ENCODE measurements at regions not wholly inside any gene's neighbourhood (a gene's known extent, or its start where the extent isn't known, plus 50 kb on each side); places are given as distances from the start of the nearest gene placed in this dataset.

DNA sequence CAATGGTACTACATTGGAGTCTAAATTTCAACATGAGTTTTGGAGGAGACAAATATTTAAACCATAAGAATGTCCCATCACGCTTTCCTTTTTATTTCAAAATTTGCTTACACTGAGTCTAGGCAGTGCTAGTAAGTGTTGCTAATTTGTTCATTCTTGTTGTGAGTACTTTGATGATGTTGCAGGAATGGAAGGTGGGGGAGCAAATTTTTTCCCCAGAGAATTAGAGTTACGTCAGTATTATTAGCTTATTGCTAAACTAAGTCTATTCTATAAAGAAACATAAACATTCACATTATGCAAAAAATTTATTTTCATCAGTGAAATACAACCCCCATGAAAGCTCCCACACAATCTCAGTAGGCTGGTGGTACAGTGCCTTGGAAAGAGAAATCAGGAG lies 88.0 kb downstream of the BLID start:
- Mint-ChIP-seq H3K27ac (no peak overlapping the region), H3K4me1 (no peaks in the 10 kb centered on the region), H3K9me3 (no peaks in the 10 kb centered on the region), H3K27me3 (peaks cover 2% of the 10 kb centered on the region), H3K4me3 (no peak overlapping the region), H3K36me3 (ENCODE audit: low read depth) (no peaks in the 10 kb centered on the region)
- intact Hi-C loops (cut with micrococcal nuclease) = no loop called here
- ChIA-PET POLR2A (no interaction called here), CTCF (no interaction called here)
- TF ChIP-seq, protein P1, sequence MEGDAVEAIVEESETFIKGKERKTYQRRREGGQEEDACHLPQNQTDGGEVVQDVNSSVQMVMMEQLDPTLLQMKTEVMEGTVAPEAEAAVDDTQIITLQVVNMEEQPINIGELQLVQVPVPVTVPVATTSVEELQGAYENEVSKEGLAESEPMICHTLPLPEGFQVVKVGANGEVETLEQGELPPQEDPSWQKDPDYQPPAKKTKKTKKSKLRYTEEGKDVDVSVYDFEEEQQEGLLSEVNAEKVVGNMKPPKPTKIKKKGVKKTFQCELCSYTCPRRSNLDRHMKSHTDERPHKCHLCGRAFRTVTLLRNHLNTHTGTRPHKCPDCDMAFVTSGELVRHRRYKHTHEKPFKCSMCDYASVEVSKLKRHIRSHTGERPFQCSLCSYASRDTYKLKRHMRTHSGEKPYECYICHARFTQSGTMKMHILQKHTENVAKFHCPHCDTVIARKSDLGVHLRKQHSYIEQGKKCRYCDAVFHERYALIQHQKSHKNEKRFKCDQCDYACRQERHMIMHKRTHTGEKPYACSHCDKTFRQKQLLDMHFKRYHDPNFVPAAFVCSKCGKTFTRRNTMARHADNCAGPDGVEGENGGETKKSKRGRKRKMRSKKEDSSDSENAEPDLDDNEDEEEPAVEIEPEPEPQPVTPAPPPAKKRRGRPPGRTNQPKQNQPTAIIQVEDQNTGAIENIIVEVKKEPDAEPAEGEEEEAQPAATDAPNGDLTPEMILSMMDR (IDR thresholded peaks at IDR 0.05) = no peak
- no peak for ATAC-seq (ENCODE audit: low read depth)
- no peak for DNase-seq

DNA sequence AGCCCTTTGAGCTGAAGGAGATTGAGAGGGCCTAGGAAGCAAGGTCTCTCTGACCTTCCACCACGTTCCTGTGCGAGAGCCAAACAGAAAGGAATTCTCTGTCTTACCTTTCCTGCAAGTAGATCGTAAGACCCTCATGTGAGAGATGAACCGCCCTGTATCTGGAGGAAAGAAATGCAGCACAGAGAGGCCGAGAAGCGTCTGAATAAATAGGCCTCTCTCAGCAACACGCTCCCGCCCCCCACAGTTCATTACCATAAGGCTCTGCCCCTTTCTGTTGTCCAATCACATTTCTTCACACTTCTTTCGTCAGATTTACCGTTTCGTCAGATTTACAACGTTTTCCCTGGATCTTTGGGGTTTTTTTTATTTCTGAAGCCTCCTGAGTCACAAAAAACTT lies 90.3 kb downstream of the BLID start:
- ATAC-seq (ENCODE audit: low read depth) (no peak), DNase-seq (no peak)
- Mint-ChIP-seq H3K4me1 (no peaks in the 10 kb centered on the region), H3K9me3 (no peaks in the 10 kb centered on the region), H3K36me3 (ENCODE audit: low read depth) (no peaks in the 10 kb centered on the region), H3K4me3 (no peak overlapping the region), H3K27me3 (peaks cover 2% of the 10 kb centered on the region), H3K27ac (no peak overlapping the region)
- intact Hi-C loops (cut with micrococcal nuclease) = no loop called here
- ChIA-PET CTCF (no interaction called here), POLR2A (no interaction called here)
- TF ChIP-seq, protein P1 (IDR thresholded peaks at IDR 0.05) = no peak

DNA sequence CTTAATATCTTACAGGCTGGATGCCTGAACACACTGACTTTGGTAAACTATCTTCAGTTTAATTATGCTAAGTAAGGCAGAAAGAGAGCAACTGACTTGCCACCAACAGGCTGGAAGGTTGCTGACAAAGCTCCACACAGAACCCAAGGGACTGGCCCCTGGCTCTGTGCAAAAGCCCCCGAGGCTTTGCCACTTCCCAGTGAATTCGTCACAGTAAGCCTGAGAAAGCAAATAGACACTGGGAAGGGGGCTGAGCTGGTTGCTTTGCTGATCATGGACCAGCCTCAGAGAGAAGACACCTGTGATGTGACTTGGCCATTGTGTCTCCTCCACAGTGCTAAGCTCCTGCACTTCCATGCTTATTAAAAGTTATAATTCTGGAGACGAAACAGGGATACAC lies 91.7 kb downstream of the BLID start:
- ATAC-seq (ENCODE audit: low read depth) = no peak
- no peak overlapping the region for H3K27ac Mint-ChIP-seq
- H3K36me3 Mint-ChIP-seq (ENCODE audit: low read depth) = no peaks in the 10 kb centered on the region
- no peak overlapping the region for H3K4me3 Mint-ChIP-seq
- ChIA-PET POLR2A (no interaction called here), CTCF (no interaction called here)
- DNase-seq = no peak
- TF ChIP-seq, protein P1 (IDR thresholded peaks at IDR 0.05) = no peak
- intact Hi-C loops (cut with micrococcal nuclease) = no loop called here
- H3K27me3 Mint-ChIP-seq = peaks cover 1% of the 10 kb centered on the region
- H3K4me1 Mint-ChIP-seq = no peaks in the 10 kb centered on the region
- H3K9me3 Mint-ChIP-seq = no peaks in the 10 kb centered on the region

DNA sequence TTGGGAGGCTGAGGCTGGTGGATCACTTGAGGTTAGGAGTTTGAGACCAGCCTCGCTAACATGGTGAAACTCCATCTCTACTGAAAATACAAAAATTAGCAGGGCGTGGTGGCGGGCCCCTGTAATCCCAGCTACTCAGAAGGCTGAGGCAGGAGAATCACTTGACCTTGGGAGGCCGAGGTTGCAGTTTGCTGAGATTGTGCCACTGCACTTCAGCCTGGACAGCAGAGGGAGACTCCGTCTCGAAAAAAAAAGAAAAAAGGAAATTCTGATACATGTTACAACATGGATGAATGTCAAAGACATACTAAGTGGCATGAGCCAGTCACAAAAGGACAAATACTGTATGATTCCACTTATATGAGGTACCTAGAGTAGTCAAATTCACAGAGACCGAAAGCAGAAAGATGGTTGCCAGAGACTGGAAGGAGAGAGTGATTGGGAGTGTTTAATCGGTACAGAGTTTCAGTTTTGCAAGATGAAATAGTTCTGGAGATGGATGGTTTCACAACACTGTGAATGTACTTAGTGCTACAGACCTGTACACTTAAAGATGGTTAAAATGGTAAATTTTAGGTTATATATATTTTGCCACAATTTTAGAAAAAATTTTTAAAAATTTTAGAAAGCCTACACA lies 92.3 kb downstream of the BLID start:
- TF ChIP-seq, protein P1 (IDR thresholded peaks at IDR 0.05) = no peak
- no peak for DNase-seq
- no peak overlapping the region for H3K4me3 Mint-ChIP-seq
- no peaks in the 10 kb centered on the region for H3K27me3 Mint-ChIP-seq
- no peaks in the 10 kb centered on the region for H3K36me3 Mint-ChIP-seq (ENCODE audit: low read depth)
- no peaks in the 10 kb centered on the region for H3K9me3 Mint-ChIP-seq
- intact Hi-C loops (cut with micrococcal nuclease) = no loop called here
- no peak overlapping the region for H3K27ac Mint-ChIP-seq
- H3K4me1 Mint-ChIP-seq = no peaks in the 10 kb centered on the region
- no peak for ATAC-seq (ENCODE audit: low read depth)
- POLR2A ChIA-PET = no interaction called here
- CTCF ChIA-PET = no interaction called here

DNA sequence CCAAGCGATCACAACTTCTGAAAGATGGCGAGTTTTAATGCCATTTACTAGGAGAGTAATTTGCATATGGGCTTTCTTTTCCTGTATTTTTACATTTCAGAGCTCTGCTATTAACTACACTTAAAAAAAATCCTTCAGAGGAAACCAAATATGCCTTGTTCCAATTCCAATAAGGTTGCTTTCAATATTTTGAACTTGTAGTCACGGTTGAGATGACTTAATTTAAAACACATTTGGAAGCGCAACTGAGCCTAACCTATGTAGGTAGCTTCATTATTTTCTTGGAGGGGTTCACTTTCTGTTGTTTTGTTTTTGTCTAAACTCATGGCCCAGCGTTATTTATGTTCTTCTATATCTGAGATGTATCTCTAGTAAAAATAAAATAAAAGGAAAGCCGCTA lies 93.4 kb downstream of the BLID start:
- Mint-ChIP-seq H3K27me3 (no peaks in the 10 kb centered on the region), H3K27ac (no peak overlapping the region), H3K9me3 (no peaks in the 10 kb centered on the region), H3K36me3 (ENCODE audit: low read depth) (no peaks in the 10 kb centered on the region), H3K4me3 (no peak overlapping the region), H3K4me1 (no peaks in the 10 kb centered on the region)
- ChIA-PET POLR2A (no interaction called here), CTCF (no interaction called here)
- TF ChIP-seq, protein P1 (IDR thresholded peaks at IDR 0.05) = no peak
- intact Hi-C loops (cut with micrococcal nuclease) = no loop called here
- ATAC-seq (ENCODE audit: low read depth) (no peak), DNase-seq (no peak)
